ENCODE measurements at regions not wholly inside any gene's neighbourhood (a gene's known extent, or its start where the extent isn't known, plus 50 kb on each side); places are given as distances from the start of the nearest gene placed in this dataset.

- Histone ChIP-seq H3K4me3 (no peak overlapping the region), H3K27ac (no peak overlapping the region)
- DNase-seq (ENCODE audit: low spot score), result no peak
- TF ChIP-seq, protein P1, sequence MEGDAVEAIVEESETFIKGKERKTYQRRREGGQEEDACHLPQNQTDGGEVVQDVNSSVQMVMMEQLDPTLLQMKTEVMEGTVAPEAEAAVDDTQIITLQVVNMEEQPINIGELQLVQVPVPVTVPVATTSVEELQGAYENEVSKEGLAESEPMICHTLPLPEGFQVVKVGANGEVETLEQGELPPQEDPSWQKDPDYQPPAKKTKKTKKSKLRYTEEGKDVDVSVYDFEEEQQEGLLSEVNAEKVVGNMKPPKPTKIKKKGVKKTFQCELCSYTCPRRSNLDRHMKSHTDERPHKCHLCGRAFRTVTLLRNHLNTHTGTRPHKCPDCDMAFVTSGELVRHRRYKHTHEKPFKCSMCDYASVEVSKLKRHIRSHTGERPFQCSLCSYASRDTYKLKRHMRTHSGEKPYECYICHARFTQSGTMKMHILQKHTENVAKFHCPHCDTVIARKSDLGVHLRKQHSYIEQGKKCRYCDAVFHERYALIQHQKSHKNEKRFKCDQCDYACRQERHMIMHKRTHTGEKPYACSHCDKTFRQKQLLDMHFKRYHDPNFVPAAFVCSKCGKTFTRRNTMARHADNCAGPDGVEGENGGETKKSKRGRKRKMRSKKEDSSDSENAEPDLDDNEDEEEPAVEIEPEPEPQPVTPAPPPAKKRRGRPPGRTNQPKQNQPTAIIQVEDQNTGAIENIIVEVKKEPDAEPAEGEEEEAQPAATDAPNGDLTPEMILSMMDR (IDR thresholded peaks at IDR 0.05), result no peak
These were observed 90.6 kb upstream of the LRIG3 start for GRCh38 chr12:59010941-59011340.

- H3K27ac ChIP-seq, result no peak overlapping the region
- no peak for DNase-seq (ENCODE audit: low spot score)
- TF ChIP-seq, protein P1 (IDR thresholded peaks at IDR 0.05), result no peak
These were observed 89.8 kb upstream of the LRIG3 start for GRCh38 chr12:59010118-59010517.

DNA sequence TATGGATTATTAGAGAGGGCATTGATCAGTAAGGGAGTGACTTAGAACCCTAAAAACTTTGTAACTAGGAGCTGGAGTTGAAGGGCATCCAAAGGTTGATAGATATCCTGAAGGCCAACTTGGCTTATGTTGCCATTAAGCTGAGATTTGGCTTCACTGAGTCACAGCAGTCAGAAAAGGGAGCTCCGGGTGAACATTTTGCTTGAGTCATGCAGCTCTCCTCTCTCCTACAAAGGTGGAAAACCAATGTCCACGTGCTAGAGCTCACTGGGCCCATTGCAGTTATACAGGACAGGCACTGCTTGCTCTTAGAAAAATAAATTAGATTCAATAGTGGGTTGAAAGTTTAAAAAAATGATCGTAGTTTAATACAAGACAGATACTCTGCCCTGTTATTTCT lies 87.3 kb upstream of the LRIG3 start:
- no peak for DNase-seq (ENCODE audit: low spot score)
- TF ChIP-seq, protein P1 (IDR thresholded peaks at IDR 0.05), result no peak
- no peak overlapping the region for H3K4me3 ChIP-seq
- no peak overlapping the region for H3K27ac ChIP-seq

More at GRCh38 chr12:59010118-59010517, 89.8 kb upstream of the LRIG3 start:
- no peak overlapping the region for H3K4me3 ChIP-seq

DNA sequence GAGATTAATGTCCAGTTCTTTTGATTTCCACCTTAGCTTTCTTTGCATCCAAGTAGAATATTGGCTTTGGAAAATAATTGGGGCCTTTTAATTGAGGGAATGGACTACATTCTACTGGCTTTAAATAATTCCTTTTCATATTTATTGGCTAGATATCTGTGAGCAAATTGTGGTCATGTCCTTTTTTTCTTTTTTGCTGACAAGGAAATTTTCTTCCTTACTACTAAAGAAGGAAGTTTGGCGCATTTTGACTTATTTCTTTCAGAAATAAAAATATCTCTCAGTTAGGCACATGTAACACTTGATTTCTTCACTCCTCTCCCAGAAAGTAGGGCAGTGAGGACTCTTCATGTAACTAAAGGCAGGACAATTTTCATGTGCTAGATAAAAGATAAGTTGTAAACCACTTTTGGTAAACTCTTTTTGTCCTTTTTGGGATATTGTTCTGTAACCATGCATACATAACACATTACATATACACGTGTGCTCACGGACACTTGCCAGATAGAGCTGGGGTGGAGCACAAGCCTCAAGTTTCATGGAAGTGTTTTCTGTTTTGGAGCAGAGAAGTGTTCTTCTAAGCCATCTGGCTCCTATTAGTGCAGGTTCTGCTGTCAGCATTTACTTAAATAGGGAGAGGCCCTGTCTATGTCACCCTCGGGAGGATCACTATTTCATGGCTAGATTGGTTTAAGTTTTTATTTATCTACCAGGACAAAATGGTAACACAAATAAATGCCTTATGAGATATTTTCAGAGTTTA lies 85.1 kb upstream of the LRIG3 start:
- no peak overlapping the region for H3K4me3 ChIP-seq
- no peak overlapping the region for H3K27ac ChIP-seq
- TF ChIP-seq, protein P1 (IDR thresholded peaks at IDR 0.05), result no peak
- no peak for DNase-seq (ENCODE audit: low spot score)

DNA sequence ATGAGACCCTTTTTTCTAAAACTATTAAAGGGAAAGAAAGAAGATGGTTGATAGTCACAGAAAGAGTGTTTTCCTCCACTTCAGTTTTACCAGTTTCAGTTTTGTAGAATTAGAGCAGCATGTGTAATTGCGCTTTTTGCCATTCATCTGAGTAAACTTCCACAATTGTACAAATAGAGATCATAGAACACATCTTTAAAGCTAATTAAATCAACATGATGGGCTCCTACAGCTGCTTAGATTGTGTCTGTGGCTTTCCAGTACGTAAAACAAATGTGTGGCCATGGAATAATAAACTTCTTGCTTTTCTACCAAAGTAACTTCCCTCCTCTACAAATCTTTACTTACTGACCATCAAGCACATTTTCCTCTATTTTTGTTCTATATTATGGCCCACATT lies 84.2 kb upstream of the LRIG3 start:
- Histone ChIP-seq H3K27ac (no peak overlapping the region), H3K4me3 (no peak overlapping the region)
- no peak for DNase-seq (ENCODE audit: low spot score)
- TF ChIP-seq, protein P1 (IDR thresholded peaks at IDR 0.05), result no peak

DNA sequence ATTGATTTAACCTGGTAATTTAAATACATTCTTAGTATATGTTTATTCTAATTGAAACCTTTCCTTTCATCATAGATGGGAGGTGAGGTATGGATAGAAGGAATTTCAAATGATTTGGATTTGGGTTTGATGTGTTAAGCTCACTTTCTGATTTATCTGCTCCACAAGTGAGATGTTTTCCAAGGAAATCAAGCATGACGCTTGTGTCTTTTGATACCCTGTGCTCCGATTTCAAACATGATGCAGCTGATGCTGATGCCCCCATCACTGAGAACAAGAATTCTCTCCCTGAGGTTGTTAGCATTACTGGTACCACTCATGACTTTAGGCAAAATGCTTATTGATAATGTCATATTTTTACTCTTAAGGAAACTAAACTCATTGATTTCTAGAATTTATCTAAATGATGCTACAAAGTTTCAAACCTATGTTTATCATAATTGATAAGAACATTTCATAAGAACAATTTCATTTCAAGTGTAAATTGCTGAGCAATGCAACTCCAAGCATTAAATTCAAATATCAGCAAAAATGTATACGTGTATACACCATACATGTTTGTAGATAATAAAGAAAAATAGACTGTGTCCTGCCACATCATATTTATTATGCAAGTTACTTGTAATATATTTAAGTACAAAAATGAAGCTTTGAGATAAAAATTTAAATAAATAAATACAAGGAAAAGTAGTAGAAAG lies 75.5 kb upstream of the LRIG3 start:
- TF ChIP-seq, protein P1 (IDR thresholded peaks at IDR 0.05), result no peak
- H3K4me3 ChIP-seq, result no peak overlapping the region
- no peak overlapping the region for H3K27ac ChIP-seq
- DNase-seq (ENCODE audit: low spot score), result no peak

Measured in coronary artery (tissue), 2 donors.